ENCODE measurements at regions not wholly inside any gene's neighbourhood (a gene's known extent, or its start where the extent isn't known, plus 50 kb on each side); places are given as distances from the start of the nearest gene placed in this dataset.

DNA sequence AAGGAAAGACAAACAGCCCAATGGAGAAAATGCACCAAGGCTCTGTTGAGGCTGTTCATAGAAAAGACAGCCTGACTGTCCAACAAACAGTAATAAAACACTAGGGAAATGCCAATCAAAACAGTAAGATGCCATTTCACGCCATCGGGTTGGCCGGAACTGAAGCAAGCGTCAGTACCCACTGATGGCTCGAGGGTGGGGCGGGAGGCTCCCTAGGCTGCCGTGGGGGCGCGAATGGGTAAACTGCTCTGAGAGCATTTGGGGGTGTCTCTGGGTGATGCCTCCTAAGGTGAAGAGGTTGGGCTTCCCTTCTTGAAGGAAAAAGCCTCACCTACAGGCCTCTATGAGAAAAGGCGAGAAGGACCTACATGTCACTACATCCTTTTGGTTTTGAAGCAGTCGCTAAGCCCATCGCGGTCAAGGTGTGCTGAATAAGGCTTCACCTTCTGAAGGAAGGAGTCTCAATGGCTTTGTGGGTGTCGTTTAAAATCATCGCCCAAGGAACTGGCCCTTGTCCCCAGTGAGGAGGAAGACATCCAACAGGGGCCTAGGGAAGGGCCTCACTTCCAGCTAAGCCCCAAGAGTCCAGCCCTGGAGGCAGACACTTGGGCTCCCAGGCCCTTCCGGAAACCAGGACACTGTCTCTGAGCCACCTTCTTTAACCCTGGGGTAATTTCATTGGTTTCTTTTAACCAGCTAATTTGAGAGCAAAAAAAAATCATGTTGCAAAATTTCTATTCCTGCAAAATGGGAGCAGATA, 98.5 kb upstream of the PPP2R2D start:
- DNase-seq (ENCODE audit: low read depth): no peak
- TF ChIP-seq, protein P1, sequence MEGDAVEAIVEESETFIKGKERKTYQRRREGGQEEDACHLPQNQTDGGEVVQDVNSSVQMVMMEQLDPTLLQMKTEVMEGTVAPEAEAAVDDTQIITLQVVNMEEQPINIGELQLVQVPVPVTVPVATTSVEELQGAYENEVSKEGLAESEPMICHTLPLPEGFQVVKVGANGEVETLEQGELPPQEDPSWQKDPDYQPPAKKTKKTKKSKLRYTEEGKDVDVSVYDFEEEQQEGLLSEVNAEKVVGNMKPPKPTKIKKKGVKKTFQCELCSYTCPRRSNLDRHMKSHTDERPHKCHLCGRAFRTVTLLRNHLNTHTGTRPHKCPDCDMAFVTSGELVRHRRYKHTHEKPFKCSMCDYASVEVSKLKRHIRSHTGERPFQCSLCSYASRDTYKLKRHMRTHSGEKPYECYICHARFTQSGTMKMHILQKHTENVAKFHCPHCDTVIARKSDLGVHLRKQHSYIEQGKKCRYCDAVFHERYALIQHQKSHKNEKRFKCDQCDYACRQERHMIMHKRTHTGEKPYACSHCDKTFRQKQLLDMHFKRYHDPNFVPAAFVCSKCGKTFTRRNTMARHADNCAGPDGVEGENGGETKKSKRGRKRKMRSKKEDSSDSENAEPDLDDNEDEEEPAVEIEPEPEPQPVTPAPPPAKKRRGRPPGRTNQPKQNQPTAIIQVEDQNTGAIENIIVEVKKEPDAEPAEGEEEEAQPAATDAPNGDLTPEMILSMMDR (conservative IDR thresholded peaks at IDR 0.05; ENCODE audit: low read depth, low read length): no peak
- no peak overlapping the region for H3K4me3 ChIP-seq (ENCODE audit: low read depth, low read length)

DNA sequence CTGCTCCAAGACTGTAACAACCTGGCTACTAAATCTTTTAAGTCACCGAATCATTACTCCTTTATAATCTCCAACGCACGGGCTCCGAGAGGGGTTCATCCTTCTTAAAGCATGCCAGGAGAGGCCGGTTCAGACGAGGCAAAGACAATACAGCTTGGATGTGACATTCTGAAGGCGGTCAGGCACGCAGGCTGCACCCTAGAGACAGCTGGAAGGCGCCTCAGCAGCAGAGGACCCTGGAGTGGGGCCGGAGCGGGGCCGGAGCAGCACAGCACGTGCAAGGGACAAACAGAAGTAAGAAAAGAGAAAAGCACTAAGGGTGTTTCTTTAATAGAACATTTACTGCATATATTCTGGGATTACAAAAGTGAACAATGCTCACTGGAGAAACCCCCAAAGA, 97.8 kb upstream of the PPP2R2D start:
- H3K4me3 ChIP-seq (ENCODE audit: low read depth, low read length): no peak overlapping the region
- no peak for DNase-seq (ENCODE audit: low read depth)
- TF ChIP-seq, protein P1 (conservative IDR thresholded peaks at IDR 0.05; ENCODE audit: low read depth, low read length): no peak

DNA sequence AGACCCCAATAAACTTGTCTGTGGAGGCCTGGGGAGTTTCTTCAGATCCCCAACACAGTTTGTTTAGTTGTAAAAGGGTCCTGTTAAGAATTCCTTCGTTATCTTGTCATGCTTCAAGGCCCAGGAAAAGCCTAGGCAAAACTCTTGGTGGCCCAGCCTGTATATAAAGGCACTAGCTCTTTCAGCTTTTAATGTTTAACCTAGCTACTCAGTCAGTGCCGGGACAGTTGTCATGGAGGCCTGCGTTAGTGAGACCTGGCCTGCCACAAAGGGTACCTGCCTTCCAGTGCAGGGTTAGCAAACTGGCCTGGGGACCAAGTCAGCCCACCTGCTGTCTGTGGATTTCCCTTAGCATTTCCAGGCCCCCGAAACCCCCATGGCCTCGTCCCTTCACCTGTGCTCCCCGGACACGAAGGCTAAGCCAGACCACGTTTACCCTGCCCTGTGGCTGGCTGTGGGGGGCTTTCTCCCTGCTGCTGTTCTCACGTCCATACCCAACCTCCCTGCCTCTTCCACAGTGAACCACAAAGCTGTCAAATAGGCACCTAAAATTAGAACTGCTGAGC, 96.9 kb upstream of the PPP2R2D start:
- TF ChIP-seq, protein P1 (conservative IDR thresholded peaks at IDR 0.05; ENCODE audit: low read depth, low read length): no peak
- no peak for DNase-seq (ENCODE audit: low read depth)
- no peak overlapping the region for H3K4me3 ChIP-seq (ENCODE audit: low read depth, low read length)

DNA sequence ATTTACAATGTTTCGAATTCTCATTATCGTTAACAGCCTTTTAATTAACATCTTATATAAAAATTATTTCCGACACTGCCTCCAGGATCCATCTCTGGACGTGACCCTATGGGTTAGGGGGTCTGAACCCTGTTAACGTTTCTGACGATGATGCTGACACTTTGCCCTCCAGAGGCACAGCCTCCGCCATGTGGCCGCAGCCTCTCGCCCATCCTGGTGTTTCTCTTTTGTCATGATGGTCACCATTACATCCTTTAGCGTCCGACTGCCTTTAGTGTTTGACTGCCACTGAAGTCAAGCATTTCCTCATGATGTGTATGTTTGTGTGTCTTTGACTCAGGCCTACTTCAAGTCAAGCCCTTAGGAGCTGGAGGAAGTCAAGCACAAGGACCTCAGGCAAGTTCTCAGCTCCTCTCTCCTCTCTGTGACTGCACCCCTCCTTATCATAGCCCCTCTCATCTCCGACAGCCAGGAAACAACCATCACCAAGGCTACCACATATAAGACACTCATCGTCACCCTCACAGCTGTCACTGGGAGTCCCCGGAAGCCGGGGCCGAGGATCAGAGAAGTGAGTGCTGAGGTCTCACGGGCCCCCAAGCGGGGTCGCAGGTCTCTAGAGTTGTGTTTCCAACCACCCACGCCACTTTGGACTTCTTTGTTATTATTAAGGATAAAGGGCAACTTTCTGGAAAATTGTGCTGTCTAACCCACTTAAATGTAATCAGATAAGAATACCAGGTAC, 96.1 kb upstream of the PPP2R2D start:
- no peak overlapping the region for H3K4me3 ChIP-seq (ENCODE audit: low read depth, low read length)
- DNase-seq (ENCODE audit: low read depth): no peak
- TF ChIP-seq, protein P1 (conservative IDR thresholded peaks at IDR 0.05; ENCODE audit: low read depth, low read length): no peak

DNA sequence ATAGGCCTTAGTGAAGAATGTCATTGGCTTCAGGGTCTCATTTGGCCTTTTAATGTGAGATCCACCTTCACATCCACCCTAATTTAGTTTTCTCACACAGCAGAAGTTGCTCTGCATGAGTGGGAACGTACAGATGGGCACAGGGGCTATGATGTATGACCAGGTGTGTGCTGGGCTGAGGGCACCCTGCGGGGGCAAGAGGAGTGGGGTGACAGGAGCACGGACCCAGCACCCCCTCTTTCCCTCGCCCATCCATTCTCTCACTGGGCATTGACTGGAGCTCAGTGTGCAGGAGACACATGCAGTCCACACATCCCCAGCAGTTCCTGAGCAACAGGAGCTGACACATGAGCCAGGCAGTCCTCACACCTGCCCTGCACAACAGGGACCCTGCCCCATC, 95.1 kb upstream of the PPP2R2D start:
- no peak overlapping the region for H3K4me3 ChIP-seq (ENCODE audit: low read depth, low read length)
- no peak for DNase-seq (ENCODE audit: low read depth)
- TF ChIP-seq, protein P1 (conservative IDR thresholded peaks at IDR 0.05; ENCODE audit: low read depth, low read length): no peak

DNA sequence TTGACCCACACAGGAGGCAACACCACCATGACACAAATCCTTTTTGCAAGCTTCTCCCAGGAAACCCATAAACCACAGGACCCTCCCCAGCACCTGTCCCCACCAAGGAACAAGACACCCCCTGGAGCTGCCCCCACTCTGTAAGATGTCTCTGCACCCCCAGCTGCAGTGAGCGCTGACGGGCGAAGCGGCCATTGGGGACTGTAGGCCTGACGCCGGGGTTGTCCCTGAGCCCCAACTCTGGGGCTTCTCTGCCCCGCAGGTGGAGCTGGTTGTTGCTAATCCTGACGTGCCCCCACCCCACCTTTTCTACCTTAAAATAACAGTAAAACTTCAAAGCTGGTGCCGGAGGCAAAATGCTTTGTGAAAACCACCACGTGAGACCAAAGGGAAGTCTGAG, 94.7 kb upstream of the PPP2R2D start:
- TF ChIP-seq, protein P1 (conservative IDR thresholded peaks at IDR 0.05; ENCODE audit: low read depth, low read length): no peak
- H3K4me3 ChIP-seq (ENCODE audit: low read depth, low read length): no peak overlapping the region
- DNase-seq (ENCODE audit: low read depth): no peak

Measured in epithelial cell of proximal tubule (primary cell).